ENCODE measurements at regions not wholly inside any gene's neighbourhood (a gene's known extent, or its start where the extent isn't known, plus 50 kb on each side); places are given as distances from the start of the nearest gene placed in this dataset.

DNA sequence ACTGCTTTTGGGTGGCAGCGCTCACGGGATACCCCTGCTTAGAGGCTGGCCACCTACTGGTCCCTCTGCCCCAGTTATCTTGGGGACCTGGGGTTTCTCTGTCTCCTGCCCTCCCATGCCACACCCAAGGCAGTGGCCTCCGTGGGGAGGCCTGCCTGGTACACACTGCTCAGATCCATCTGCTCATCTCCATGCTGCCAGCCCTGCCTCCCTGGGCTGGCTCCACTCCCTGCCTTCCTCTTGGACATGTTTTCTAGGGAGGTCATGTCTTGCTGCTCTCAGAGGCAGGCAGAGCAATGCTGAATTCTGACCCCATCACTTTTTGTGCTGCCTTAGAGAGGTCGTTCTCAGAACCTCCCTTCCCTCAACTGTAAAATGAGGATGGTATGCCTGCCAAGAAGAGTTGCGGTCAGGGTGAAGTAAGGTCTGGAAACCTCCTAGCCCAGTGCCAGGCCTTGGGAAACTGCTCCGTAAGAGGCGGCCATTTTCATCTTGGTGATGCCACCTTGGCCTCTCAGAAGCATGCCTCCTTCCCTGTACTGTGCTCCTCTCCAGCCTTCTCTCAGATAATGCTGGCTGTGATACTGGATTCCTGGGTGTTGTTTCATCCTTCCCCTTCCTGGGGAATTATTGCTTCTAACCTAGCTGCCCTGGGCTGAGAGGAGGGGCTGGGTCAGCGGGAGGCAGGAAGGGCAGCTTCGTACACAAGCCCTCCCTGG, 186.4 kb upstream of the ZBED5 start:
- no peak for DNase-seq (ENCODE audit: low spot score)

DNA sequence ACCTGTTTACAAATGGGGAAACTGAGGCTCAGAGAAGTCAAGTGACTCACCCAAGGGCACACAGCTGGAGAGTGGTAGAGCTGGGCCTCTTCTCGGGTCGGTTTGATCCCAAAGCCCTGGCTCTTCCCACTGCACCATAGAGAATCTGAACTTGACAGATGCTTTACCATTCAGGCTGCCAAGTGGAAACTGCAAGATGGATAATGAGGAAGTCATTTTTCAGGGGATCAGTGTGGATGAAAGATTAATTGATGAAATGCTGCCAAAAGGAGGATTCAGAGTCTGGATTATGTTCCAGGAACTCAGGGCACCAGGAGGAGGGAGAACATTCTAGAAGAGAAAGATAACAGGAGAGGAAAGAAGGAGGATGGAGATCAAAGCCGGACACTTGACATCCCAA, 185.9 kb upstream of the ZBED5 start:
- no peak for DNase-seq (ENCODE audit: low spot score)

DNA sequence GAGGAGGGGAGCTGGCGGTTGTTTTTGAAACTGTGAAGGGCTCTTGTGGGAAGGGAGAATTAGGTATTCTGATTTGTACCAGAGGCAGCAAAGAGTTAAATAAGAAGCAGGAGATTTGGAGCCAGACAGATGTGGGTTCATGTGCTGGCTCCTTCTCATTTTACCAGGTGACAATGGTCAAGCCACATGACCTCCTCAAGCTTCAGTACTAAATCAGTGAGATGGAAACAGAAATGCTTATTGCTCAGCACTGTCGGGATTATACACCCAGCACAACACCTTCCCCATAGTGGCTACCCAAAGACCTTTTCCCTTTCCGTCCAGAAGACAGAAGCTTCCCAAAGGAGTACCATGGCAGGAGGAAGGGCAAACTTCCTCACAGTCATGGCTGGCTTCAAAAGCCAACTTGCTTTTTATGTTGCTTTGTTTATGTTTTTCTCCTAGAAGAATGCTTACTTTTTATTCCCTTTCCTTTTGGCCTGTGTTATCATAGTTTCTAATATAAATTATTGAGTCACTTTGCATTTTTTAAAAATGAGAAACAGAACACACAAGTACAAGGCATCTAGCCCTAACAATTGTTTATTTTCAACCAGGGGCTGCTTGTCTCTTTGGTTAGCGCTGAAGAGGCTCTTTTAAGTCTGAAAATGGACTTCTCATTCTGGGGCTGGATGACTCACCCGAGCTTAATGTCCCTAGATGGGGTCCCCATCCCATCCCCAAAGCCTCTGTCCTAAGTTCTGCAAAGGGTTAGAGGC, 181.5 kb upstream of the ZBED5 start:
- DNase-seq (ENCODE audit: low spot score): peak; percentile 26

DNA sequence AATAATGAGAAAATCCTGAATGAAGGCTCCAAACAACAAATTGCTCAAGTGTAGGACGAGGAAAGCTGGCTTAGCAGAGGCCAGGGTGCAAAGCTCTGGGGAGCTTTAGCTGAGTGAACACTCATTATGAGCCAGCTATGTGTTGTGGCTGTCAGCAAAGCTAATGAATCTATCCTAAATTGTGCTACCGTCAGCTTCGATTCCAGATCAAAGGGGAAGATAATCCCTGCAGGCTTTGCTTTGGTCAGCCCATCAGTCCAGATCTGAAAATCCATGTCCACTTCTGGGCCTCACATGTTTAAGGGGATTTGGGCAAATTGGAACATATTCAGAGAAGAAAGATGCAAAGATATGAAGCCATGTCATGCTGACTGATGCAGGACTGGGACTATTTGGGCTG, 180.9 kb upstream of the ZBED5 start:
- DNase-seq (ENCODE audit: low spot score): no peak

DNA sequence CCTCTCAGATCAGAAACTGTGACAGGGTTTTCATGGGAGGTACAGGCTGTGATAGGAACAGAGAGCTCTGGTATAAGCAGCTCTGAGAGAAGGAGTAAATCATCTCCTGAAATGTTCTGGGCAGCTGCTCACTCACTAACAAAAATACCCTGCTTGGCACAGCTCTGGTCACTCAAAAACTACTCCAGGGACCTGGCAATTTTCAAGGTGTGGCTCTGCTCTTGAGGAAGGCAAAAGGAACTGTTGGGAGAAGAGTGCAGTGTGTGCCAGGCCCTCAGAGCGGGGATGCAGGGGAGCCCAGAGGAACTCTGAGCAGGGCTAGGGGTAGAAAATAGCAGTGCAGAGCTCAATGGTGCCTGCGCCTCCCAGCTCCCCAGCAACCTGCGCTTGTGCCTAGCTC, 180.5 kb upstream of the ZBED5 start:
- DNase-seq (ENCODE audit: low spot score): no peak

DNA sequence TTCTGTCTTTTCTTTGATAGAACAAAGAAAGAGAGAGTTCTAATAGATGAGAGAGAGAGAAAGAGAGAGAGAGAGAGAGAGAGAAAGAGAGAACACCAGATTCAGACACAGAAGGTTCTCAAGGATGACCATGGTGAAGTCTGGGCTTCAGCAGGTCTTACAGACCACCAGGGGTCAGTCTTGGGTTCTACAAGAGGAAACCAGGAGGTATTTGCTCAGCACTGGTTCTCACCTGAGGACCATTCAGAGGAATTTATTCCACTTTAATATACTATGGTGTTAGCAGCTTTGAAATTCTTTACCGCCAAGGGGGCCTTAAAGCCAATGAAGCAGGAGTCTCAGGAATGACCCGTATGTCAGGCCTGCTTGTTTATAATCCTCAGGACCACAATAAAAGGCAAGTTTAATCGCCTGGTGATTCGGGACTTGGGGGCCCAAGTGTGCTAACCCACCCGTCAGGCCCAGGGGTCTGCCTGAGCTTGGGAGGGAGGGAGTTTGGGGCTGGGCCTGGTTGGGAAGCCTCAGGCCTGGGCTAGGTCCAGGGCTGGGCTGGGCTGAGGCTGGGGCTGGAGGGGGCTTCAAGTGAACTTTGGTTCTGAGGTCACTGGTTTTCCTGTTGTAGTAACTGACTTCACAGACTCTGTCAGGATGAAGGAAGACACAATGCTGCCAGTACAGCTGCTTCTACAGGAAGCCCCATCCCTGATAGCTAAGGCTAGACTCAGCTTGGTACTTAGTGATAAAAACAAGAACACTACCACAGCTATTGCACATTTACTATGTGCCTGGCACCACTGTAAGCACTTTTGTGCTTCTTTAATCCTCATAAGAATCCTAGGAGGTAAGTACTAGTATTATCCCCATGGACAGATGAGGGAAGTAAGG, 179.2 kb upstream of the ZBED5 start:
- peak; percentile 27 for DNase-seq (ENCODE audit: low spot score)

DNA sequence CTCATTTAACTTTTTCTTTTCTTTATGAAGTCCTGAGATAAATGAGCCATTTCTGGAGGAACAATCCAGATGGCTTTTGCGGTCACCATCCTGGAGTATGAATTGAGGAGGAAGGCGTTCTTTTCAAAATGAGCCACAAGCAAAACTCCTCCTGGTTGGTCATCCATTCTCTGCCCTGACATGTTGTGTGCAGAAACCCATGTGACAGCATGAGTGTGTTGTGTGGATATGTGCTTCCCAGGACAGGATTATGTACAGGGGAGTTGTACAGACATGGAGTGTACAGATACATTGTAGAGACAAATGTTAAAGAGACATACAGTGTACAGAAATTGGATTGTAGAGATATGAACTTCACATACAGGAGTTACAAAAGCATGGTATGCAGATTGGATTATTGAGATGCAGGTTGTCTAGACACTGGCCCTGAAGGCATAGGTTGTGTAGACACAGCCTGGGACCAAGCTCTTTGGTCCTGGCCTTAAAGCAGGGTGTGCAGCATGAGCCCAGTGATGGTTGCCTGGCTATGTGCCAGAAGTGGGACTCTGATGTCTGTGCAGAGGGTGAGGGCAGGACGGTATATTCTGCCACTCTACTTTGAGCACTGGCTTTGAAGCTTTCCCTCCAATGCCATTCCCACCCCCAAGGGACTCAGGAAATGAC, 178.5 kb upstream of the ZBED5 start:
- no peak for DNase-seq (ENCODE audit: low spot score)

DNA sequence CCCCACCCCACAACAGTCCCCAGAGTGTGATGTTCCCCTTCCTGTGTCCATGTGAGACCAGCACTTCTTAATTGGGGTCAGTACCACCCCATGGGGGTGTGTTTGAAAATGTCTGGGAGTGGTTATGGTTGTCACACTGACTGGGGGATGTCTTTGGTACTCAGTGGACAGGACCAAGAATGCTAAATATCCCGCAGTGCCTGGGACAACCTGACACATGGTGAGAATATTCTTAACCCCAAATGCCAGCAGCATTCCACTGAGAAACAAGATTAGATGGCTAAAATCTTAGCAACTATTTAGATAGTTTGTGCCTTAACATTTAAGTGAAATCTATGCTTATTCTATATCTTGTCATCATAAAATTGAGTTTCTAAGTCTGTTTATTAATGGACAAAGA, 177.5 kb upstream of the ZBED5 start:
- DNase-seq (ENCODE audit: low spot score): peak; percentile 14

DNA sequence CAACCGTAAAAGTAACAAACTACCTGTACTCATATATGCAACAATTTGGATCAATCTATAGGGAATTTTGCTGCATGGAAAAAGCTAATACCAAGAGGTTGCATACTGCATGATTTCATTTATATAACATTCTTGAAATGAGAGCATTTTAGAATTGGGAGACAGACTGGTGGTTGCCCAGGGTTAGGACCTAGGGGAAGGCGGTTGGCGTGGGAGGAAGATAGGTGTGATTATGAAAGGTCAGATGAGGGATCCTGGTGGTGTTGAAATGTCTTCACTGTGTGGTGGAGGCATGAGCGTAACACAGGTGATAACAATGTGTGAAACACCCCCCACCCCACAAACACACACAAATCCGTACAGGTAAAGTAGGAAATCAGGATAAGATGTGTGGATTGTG, 176.6 kb upstream of the ZBED5 start:
- no peak for DNase-seq (ENCODE audit: low spot score)

DNA sequence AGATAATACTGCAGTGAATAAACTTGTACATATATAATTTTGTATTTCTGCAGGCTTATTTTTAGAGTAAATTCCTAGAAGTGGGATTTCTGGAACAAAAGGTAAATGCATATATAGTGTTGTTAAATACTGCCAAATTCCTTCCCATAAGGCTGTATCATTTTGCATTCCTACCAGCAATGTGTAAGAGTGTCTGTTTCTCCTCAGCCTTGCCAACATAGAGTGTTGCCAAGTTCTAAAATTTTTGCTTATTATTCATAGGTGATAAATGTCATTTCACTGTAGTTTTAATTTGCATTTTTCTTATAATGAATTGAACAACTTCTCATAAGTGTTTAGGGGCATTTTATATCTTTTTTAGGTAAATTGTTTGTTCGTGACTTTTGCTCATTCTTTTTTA, 174.2 kb upstream of the ZBED5 start:
- no peak for DNase-seq (ENCODE audit: low spot score)

DNA sequence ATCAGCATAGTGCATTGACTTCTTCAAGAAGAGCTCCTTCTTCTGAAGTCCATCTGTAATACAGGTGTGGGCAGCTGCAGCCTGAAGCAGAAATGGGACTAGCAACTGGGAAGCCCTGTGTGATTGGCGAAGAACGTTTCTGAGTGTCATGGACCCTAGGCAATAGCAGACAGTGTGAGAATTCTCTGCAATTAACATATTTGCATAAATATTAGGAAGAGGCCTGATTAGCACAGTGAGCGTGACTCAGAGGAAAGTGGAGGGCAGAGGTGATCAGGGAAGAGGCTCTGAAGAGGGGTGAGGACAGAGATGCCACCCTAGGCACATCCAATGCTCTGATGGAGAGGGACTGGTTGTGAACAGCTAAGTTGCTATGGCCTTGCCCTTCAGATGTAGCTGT, 171.2 kb upstream of the ZBED5 start:
- DNase-seq (ENCODE audit: low spot score): no peak

DNA sequence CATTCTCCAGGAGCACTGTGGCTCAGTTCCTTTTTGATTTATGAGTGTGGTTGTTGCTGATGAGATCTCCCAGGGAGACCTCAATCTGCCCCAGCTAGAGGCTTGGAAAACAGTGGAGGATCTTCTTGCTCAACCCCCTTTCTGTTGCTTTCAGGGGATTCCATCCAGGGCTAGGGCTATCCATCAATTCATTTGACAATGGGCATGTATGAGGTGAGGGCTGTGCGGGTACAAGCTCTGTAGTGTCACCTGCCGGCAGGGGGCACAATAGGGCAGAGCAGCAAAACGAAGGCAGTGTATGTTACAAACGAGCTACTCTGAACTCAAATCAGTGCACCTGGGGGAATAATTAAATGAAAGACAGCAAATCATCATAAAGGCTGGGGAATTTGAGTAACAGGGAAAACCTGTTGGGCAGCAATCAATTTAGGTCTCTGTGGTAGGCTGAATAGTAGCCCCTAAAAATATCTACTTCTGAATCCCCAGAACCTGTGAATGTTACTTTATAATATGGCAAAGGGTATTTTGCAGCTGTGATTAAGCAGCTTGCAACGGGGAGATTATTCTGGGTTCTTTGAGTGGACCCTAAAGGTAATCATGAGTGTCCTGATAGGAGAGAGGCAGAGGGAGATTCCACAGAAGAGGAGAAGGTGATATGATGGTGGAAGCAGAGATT, 170.3 kb upstream of the ZBED5 start:
- peak; percentile 51 for DNase-seq (ENCODE audit: low spot score)

DNA sequence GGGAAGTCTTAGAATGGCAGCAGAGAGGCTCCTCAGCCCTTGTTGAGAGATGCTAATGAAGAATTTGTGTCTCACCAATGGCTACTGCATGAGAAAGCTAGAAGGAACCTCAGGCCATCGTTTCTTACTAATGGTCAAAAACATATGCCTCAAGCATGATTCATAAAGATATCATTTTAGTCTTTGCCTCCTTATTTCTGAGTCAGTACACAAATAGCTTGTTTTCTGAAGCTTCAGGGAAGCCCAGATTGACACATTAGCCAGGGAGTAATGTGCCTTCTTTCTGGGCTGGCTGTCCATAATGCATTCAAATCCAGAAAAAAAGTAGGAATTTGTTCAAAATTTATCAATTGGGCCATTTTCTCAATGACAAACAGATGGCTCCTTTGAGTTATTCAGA, 169.4 kb upstream of the ZBED5 start:
- peak; percentile 74 for DNase-seq (ENCODE audit: low spot score)

DNA sequence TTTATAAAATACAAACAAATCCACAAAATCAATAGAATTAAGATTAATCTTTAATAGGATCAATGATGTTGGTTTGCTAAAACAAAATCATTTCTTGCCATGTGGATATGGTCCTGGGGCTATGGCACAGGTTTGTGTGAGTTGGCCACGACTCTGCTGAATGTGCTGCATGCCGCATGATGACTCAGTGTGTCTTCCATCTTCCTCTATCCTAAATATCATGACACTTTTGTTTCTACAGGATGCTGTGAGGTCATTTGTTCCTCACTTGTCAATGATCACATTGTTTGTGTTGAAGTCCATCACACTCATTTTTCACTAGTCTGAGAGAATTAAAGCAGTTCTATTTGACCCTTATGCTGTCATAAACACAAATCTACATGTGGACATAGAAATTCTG, 167.2 kb upstream of the ZBED5 start:
- peak; percentile 41 for DNase-seq (ENCODE audit: low spot score)

DNA sequence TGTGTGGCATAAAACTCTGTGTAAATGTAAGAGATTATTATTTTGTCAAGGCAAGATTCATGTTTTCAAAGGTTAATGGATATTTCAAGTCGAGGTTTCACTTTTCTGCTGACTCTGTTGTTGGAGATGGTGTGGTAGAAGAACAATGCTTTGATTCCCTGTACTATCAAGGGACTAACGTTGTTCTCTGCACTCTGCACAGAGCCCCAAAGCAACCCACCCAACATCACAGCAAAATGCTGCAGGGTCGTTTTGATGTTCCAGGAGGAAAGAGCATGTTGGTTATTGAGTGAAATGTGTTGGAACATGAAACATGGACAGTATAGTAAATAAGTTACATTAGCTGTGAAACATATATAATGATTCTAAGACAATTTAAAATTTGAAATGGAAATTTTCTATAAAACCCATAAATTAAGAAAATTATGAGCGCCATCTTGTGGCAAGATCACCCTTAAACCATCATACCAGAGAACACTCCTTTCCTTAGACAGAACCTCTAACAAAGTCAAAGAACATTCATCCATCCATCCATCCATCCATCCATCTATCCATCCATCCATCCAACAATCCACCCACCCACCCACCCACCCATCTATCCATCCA, 164.4 kb upstream of the ZBED5 start:
- DNase-seq (ENCODE audit: low spot score): peak; percentile 61

DNA sequence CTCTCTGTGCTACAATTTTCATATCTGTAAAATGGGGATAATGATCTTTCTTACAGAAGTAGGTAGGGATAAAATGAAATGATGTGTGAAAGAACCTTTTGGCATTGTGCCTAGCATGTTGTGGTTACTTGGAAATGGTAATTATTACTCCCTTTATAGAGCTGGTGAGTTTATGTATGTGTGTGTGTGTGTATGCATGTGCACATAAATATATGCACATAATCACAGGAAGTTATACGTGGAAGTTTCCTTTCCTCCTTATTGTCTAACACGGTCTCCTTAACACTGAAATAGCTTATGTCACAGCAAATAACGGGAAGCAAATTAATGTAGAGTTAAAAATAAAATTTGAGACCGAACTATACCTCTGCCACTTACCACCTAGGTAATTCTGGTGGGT, 163.7 kb upstream of the ZBED5 start:
- no peak for DNase-seq (ENCODE audit: low spot score)

DNA sequence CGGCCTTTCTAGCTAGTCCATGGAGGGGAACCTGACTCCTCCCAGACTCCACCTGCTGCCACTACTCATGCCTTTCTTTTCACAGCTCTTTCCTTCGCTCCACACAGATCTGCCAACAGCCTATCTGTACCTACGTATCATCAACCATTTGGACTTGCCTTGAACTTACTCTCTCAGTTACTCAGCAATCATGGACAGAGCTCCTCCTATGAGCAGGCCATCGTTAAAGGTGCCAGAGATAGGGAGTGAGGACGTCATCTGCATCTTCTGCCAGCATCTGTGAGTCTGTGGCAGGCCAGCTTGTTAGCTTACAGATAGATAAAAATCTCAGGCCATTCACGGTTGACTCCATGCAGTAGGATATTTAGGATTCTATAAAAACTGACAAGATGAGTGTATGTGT, 162.9 kb upstream of the ZBED5 start:
- DNase-seq (ENCODE audit: low spot score): no peak

DNA sequence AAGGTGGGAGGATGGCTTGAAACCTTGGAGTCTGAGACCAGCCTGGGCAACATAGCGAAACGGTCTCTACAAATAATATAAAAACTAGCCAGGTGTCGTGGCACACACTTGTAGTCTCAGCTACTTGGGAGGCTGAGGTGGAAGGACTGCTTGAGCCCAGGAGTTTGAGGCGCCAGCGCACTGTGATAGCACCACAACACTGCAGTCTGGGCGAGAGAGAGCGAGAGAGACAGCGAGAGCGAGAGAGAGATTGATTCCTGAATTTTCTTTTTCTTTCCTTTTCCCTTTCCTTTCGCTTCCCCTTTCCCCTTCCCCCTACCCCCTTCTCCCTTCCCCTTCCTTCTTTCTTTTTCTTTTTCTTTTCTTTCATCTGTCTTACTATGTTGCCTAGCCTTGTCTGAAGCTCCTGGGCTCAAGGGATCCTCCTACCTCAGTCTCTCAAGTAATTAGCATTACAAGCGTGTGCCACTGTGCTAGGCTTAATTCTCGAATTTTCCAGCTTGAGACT, 162.4 kb upstream of the ZBED5 start:
- DNase-seq (ENCODE audit: low spot score): no peak

DNA sequence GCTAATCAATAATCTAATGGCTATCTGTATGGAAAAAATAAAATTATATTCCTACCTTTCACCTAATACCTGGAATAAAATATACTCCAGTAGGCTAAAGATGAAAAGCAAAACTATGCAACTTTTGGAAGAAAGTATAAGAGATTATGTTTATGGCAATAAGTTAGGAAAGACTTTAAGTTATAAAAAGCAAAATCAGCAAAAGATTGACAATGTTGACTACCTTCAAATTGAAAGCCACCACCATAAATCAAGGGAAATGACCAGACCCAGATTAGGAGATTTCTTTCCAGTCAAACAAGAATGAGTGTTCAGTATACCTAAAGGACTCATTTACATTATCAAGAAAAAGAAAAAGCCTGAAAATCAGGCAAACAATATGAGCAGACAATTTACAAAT, 159.1 kb upstream of the ZBED5 start:
- no peak for DNase-seq (ENCODE audit: low spot score)

DNA sequence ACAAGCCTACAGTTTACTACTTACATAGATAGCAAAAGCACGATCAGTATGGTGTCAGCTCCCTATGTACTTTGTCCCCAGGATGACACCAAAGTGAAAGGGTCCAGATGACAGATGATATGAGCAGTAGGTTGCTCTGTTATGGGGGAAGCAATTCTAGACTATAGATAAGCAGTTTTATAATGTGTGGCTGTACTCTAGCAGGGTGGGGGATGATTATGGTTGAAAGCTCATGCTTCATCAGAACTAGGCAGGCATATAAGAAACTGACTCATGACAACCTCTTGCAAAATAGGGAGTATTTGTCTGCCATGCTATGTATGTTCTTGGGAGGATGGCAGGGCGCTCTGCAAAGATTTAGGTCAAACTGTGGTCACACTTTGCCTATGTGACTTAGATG, 158.2 kb upstream of the ZBED5 start:
- no peak for DNase-seq (ENCODE audit: low spot score)

DNA sequence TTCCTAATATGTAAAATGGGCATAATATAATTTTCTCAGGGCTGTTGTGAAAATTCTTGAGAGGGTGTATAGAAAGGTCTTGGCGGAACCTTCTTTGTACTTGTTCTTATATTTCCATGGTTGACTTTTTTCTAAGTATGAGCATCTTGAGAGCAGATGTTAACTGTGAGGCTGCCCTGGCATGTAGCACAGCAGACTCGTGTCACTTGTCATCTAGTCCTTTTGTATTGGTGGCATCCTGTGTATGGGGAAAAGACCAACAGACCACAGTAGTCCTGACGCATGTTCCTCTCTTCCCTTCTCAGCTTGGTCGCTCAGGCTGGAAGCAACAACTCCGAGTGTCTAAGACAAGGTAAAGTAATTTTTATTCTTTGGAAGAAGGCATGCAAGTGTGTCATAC, 153.8 kb upstream of the ZBED5 start:
- no peak for DNase-seq (ENCODE audit: low spot score)

All from AG08395 (cell line).